Fibroblast of skin of scalp (primary cell): ENCODE measurements at regions not wholly inside any gene's neighbourhood (a gene's known extent, or its start where the extent isn't known, plus 50 kb on each side); places are given as distances from the start of the nearest gene placed in this dataset.
"Not testable (repeated sequence)": the region's sequence is repeated elsewhere in the genome, so short reads cannot be mapped to it uniquely, and the experiment has no call there.

Experiments
- DNase-seq: peaks from one replicate; pipeline ENCODE4 v3.0.0-alpha.2; 2013

DNA sequence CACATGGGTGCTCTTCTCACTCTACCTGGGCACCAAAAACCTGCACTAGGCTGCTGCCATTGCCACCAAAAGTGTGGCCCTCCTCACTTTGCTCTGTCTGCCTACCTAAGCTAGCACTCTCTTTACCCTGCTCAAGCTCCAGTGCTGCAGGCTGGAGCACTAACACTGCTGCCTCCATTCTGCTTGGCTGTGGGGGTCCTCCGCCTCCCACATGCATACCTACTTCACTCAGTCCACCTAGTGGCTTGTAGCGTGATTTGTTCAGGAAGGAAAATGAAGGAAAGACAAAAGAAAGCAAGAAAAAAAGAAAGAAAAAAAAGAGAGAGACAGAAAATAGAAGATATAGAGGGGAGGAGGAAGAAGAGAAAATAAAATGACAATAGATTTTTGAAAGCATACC is 1339.4 kb upstream of the CHAC2 start:
- DNase-seq, result no peak

DNA sequence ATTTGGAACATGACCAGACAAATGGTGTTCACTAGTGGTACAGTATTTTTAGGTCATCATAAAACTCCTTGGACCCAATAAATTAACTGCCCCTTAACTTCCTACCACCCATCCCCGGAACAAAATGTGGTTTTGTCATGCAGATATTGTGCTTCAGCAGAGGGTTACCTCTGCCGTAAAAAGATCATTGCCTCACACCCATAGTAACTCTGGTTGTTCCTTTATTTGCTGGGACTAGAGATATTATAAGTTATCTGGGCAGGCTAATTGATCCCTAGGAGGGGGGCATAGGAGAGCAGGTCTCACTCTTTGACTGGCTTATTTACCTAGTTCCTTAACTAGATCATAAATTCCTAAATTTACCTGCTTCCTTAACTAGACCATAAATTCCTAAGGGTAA is 1343.9 kb upstream of the CHAC2 start:
- DNase-seq, result no peak

DNA sequence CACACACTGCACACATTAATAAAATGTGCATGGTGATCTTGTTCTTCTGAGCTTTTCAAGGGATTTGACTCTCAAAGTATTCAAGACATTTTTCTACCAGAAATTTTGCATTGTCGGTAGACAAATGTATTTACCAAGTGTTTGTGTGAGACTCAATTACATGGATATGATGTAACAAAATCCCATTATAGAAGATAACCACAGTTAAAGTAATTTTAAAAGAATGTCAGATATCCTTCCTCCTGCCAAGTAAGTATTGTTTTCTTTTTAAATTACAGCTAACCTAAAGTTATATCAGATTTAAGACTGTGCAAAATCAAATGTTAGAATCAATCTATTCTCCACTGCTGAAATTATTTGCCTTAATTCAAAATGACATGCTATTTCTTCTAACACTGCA is 1344.5 kb upstream of the CHAC2 start:
- peak; percentile 40 for DNase-seq

DNA sequence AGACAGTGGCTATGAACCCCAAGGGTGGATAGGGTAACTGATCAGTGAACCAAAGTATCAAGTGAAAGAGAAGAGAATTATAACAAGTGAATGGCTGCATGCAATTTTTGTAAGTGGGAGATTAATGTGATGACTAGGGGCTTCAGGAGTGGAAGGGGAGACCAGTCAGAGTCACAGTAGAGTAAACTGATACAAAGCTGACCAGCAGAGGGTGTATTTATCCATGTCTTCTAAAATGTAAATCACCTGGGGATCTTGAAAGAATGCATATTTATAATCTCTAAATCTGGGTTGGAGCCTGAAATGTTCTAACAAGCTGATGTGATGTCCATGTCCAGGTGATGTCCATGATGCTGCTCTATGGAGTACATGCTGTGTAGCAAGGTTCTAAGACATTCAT is 1351.3 kb upstream of the CHAC2 start:
- DNase-seq, result no peak

DNA sequence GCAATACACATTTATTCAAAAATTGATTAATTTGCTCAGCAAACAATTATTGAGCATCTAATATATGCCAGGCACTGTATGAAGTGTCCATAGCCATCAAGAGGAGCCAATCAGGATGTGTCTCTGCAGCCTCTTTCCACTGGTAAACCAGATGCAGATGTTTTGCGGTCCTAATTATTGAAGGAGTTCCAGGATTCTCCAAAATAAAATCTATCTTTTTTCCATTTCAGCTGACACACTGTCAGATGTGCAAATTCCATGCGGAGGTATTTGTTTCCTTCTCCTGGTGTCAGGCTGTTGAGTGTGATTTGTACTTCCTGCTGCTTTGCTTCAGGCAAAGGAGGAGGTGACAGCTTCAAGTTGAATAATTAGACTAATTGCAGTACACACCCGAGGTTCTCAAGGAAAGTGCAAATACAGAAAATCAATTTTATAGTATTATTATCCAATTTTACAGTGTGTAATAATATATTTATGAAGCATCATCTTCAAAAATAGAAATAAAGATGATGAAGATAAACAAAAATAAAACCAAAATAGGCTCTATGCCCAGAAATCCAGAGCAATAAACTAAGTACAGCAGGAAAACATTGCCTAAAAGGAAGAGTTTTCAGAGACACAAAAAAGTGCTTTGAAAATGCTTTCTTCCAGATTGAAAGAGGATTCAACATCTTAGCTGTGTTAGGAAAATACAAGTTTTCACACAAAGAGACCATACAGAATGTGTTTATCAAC is 1352.9 kb upstream of the CHAC2 start:
- DNase-seq, result peak; percentile 12

DNA sequence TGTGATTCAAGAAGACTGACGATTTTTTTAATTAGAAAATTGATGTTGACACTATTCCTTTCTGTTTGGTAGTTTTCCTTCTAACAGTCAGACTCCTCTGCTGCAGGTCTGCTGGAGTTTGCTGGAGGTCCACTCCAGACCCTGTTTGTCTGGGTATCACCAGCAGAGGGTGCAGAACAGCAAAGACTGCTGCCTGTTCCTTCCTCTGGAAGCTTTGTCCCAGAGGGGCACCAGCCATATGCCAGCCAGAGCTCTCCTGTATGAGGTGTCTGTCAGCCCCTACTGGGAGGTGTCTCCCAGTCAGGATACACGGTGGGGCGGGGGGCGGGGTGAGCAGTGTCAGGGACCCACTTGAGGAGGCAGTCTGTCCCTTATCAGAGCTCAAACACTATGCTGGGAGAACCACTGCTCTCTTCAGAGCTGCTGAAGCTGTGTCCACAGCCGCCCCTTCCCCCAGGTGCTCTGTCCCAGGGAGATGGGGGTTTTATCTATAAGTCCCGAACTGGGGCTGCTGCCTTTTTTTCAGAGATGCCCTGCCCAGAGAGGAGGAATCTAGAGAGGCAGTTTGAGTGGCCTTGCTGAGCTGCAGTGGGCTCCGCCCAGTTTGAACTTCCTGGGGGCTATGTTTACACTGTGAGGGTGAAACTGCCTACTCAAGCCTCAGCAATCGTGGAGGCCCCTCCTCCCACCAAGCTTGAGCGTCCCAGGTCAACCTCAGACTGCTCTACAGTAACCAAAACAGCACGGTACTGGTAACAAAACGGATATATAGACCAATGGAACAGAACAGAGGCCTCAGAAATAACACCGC is 1358.1 kb upstream of the CHAC2 start:
- DNase-seq, result not testable (repeated sequence)

DNA sequence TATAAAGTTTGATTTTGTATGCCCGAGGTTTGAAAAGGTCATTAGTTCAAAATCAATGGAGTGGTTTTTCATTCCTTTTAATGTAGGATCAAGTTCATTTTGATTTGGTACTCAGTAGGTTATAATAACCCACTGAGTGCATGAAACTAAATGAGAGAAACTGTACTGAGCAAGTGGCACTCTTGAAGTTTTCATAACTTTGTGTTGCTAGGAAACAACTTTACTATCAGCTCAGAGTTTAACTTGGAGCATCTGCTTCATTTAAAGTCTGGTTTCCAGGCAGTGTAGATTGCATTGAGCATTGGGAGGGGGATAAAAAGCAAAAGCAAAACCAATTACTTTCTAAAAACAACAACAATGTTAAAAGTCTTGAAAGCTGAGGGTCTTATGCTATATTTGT is 1361.6 kb upstream of the CHAC2 start:
- no peak for DNase-seq

DNA sequence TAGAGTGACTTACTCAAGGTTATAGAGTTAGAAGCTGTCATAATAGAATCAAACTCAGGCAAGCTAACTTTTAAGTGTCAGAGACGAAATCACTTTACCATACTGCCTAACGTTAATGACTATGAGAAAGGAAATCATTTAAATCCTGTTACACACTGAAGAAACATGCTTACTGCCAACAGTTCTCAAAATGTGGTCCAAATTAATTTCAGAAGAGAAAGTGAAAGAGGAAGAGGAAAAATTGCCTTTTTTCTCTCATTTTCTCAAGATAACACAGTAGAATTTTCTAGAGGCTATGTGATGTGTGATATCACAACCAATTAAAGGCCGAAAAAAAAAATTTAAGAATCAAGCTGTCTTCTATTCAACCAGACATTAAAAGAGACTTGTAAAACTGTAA is 1362.7 kb upstream of the CHAC2 start:
- peak; percentile 11 for DNase-seq

DNA sequence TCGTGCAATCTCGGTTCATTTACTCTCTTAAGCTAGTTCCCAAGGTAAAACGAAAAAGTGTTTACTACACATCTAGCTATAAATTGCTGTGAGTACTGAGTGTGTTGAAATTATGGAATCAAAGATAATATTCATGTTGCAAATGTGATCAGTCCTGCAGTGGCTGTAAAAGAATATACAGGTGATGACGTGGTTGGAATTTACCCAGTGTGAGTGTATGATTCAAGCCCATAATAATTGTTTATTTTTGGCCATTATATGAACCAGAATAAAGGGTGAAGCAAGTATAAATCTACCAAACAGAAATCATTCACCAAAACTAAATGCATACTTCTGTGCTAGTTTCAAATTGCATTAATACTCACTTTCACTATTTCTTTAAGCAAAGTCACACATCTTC is 1363.6 kb upstream of the CHAC2 start:
- no peak for DNase-seq

DNA sequence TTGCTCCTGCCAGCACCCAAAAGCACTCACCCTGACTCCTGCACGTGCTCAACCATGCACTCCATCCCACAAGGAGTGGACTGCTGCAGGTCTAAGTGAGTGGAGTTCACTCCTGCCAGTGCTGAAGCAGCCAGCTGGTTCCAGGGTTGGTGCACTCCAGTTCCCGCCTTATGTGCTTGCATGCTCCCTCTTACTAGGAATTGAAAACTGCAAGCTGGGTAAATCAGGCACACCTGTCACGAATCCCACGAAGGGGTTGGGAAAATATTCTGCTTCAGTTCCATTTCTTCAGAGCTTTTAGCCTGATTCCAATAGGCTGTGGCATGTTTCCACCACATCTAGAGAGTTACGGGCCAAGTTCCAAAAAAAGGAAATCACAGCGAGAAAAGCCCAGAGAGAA is 1365.5 kb upstream of the CHAC2 start:
- DNase-seq, result no peak

DNA sequence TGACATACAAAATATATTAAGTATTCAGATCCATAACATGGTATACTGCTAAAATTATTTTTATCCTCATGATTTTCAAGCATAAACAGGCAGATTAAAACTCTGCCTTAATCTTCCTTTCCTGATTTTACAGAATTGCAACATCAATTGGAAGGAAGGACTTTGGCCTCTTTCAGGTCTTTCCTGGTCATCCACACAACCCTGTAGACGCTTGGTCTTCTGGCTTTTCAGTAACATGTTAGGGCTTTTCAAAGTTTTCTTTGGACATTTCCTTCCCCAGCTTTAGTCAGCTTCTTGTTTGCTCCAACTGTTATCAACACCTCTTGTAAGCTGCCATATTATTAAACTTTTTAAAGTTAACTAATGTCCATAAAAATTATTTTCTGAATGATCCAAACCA is 1364.9 kb upstream of the NRXN1 start:
- no peak for DNase-seq

DNA sequence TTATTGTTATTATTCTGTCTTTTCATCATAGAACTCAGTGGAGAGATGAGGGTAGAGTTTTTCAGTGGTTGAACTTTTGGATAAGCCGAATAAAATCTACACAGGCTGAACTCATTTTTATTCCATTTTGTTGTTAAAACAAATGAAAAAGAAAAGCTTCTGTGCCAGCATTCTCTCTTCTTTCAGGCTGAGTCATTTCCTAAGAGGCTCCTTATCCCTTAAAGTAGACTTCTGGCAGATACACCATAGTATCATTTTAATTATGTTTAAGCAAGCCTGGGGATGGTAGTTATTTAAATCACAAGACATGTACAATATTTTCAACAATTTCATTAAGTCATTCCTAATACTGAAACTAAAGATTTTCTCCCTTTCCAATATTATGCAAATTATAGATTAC is 1364.0 kb upstream of the NRXN1 start:
- peak; percentile 46 for DNase-seq

DNA sequence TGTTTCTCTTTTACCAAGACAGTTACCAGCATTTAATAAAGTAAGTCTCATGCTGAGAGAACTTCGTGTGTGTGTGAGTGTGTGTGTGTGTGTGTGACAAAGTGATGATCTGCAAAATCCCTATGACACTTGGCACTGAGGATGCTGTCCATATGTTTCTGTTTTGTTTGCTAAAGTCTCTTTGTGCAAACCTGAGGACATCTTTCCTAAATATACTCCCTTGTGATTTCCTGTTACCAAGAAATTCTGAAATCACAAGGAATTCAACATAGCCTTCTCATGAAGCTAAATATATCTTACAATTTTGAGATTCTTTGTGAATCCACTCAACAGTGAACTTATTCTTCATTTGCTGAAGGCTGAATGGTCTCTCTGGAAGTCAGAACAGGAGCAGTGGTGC is 1359.7 kb upstream of the NRXN1 start:
- peak; percentile 74 for DNase-seq

DNA sequence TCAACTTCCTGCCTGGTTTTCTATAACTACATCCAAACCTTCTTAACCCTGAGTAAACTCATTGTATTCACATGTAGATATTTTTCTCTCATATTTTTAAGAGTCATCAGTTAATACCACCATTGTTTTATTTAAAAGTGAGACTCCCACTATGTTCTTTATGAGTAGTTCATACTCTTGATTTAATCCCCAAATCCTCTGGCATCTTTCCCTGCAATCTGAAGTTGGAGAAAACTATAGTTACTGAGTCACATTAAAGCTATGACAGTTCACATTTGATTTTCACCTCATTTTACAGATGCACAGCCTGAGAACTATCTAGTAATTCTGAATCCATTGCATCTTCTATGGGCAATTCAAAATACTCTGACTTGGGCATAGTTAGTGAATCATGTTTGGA is 1358.7 kb upstream of the NRXN1 start:
- DNase-seq, result peak; percentile 75

DNA sequence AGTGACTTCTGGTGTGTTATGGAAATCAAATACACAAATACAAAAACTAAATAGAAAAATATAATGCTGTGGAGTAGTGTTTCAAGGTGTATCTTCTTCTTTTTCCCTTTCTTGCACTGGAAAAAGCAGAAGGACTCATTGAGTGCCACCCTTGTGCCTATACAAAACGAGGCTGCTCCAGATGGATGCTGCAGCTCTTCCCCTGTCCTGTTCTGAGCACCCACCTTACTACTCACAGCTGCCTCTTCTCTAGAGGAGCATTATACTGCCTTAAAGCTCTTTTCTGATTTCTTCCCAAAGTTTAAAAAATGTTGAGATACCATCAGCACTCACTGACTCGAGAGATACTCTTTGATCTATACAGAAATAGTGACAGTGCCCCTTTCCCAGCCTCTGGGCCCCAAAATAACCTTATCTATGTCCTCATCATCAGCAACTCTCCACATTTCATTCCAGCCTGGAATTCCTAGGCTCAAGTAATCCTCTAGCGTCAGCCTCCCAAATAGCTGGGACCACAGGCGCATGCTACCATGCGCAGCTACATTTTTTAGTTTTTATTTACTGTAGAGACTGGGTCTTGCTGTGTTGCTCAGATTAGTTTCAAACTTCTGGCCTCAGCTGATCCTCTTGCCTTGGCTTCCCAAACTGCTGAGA is 1356.1 kb upstream of the NRXN1 start:
- no peak for DNase-seq

DNA sequence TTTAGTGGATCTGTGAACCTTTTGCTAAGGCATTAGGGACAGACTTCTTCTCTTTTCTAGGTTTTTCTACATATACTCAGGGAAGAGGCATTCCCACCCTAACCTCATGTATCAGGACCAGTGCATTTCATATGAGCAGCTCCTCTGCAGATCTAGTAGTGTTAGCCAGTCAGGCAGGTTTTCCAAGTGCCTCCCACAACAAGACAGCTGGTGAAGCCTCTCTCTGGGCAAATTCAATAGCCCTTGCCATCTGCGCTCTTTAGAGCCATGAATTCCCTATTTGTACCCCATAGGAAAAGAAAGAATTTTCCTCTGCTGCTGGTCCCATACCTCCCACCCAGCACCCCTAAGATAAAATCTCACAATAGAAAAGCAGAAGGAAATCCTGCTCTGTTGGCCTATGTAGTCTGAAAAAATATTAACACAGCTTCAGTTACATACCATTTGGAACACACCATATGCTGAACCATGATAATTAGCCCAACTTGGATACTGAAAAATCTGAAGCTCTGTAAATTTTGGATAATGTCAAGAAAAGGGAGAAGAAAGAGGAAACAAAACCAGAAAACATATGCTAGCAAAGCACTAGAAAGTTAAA is 1354.6 kb upstream of the NRXN1 start:
- DNase-seq, result no peak

DNA sequence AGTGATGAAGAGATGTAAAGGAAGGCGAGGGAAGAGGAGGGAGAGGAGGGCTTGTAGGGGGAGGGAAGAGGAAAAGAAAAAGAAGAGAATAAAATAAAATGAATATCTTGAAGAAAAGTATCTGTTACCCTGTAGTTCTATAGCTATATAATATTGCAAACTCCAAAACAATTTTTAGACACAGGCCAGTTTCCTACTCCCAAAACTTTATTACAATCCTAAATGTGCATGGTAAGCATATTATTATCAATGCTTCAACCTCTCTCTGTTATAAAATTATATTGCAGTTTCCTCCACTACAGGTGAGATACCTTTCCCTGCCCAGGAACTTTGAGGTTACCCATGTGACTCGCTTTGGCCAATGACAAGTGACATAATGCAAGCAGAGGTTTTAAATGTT is 1351.6 kb upstream of the NRXN1 start:
- DNase-seq, result no peak

DNA sequence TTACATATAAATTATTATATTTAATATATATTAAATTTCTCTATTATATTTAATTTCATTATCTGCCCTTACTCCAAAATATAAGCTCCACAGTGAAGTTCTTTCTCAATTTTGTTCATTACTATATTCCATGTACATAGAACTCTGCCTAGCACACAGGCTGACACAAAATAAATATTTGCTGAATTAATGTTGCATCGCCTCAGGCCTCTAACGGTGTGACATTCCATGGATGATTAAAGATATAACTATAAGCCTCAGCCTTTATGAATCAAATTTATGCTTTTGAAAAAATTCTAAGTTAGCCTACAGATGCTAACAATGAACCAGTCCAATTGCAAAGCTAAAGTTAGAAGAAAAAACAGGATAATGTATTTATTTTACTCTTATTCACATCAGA is 1337.2 kb upstream of the NRXN1 start:
- DNase-seq, result no peak

DNA sequence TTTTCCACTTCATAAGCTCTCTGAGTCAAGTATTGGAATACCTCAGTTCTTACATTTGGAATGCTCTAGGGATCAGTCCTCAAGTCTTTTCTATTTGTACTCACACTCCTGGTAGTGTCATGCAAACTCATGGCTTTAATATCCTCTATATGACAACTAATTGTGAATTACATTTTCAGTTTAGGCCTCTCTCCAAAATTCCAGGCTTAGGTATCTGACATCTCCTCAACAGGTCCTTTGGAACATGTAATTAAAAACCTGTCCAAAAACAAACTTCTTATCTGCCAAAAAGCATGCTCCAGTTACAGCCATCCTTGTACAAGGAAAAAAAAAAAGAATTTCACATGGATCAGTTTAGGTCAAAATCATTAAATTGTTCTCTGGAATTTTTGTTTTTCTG is 1336.2 kb upstream of the NRXN1 start:
- no peak for DNase-seq

DNA sequence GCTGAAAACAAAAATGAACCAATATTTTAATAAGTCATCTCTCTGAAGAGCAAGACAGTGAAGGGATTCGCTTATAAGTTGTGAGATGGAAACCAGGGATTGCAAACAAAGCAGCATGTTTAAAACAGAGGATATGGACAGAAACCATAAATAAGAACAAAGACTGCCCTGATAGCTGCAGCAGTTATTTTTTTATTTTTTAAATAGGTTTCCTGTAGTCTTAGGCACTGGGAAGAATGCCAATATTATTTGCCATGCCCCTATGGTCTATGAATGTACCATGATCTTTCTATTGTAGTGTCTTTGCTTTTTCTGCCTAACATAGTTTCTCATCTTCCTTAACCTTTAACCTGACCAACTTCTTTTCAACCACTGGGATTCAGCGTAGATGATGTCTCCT is 1334.0 kb upstream of the NRXN1 start:
- no peak for DNase-seq

DNA sequence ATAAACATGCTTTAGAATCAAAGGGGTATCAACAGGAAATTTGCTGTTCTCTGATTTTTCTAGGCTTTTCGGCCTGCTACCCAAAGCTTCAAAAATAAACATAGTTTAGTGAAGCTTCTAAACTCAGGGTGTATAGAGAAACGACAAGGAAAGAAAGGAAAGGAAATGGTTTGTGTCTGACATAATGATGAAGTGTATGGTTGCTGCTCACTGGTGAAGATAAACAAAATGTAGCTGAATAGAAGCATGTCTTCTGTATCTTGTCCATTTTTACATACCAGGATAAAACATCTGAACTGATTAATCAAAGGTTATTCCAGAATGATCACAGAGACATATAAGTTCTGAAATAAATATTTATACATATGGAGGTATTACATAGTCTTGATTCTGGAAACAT is 1324.6 kb upstream of the NRXN1 start:
- no peak for DNase-seq

DNA sequence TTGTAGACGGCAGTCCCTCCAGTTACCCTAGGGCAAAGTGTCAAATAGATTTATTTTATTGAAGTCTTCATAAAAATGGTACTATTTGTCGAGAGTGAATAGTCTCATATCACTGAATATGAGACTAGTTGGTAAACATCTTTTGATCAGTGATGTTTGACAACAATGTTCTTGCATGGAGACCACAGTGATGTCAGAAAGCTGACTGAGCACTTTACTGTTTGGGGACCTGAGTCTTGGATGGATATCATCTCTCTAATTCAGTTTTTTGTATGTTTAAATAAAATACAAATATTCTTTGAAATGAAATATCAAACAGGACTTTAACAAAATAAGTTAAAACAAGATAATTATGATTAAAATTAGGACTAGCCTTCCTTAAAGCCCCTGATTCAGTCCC is 1315.4 kb upstream of the NRXN1 start:
- no peak for DNase-seq

DNA sequence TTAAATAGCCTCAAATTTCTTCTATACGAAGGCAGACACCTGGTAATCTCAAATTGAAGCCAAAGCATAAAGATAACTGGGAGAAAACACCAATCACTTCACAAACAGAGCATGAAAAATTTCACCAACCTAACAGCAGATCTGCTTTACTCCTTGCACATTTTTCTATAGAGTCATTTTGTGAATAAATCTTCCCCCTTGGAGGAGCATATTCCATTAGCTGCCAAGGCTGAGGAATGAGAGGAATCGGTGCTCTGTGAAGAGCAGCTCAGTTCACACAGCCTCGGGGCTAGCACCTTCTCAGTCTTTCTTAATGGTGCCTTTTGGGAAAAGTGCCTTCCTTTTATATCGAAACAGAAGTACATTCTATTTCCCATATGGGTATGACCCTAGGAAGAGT is 1313.7 kb upstream of the NRXN1 start:
- no peak for DNase-seq
